Activated CD4-positive, alpha-beta memory T cell treated with anti-CD3 and anti-CD28 coated beads, Interleukin-2, amount 10 ng/mL, durations not matched to agents 7 days and 5 days (primary cell): ENCODE measurements at regions not wholly inside any gene's neighbourhood (a gene's known extent, or its start where the extent isn't known, plus 50 kb on each side); places are given as distances from the start of the nearest gene placed in this dataset.
"Not testable (repeated sequence)": the region's sequence is repeated elsewhere in the genome, so short reads cannot be mapped to it uniquely, and the experiment has no call there.

Experiments
- CTCF ChIA-PET: fragments of 350-600 bp; sonication (Branson Sonifier 250); formaldehyde crosslinking; loops from one replicate; lab custom pipeline; 2021; ENCODE audit warnings: antibody characterized with exemption, inconsistent platforms; lab: Charles Lee
- POLR2A ChIA-PET: fragments of 350-600 bp; sonication (Branson Sonifier 250); formaldehyde crosslinking; loops from one replicate; lab custom pipeline; 2021; ENCODE audit warnings: antibody characterized with exemption; lab: Charles Lee
- DNase-seq: peaks from one replicate; pipeline ENCODE4 v3.0.0-alpha.2; 2020
- H3K27ac Mint-ChIP-seq: one replicate; pipeline ENCODE4 v1.8.0; 2021; ENCODE audit warnings: mild to moderate bottlenecking, mixed read lengths
- H3K27me3 Mint-ChIP-seq: one replicate; pipeline ENCODE4 v1.8.0; 2021; ENCODE audit warnings: mixed read lengths
- H3K36me3 Mint-ChIP-seq: one replicate; pipeline ENCODE4 v1.8.0; 2021; ENCODE audit warnings: low read depth, mixed read lengths
- H3K4me1 Mint-ChIP-seq: one replicate; pipeline ENCODE4 v1.8.0; 2021; ENCODE audit warnings: mixed read lengths
- H3K4me3 Mint-ChIP-seq: one replicate; pipeline ENCODE4 v1.8.0; 2021; ENCODE audit warnings: mild to moderate bottlenecking, mixed read lengths
- H3K9me3 Mint-ChIP-seq: one replicate; pipeline ENCODE4 v1.8.0; 2021; ENCODE audit warnings: mixed read lengths

- ChIA-PET POLR2A (no interaction called here), CTCF (no interaction called here)
- Mint-ChIP-seq H3K4me3 (no peak overlapping the region), H3K27ac (no peak overlapping the region), H3K27me3 (no peaks in the 10 kb centered on the region), H3K36me3 (no peaks in the 10 kb centered on the region), H3K9me3 (peaks cover 61% of the 10 kb centered on the region), H3K4me1 (no peaks in the 10 kb centered on the region)
- no peak for DNase-seq
Measured at GRCh38 chr19:27714857-27715256, 1498.1 kb downstream of the UQCRFS1 start.

DNA sequence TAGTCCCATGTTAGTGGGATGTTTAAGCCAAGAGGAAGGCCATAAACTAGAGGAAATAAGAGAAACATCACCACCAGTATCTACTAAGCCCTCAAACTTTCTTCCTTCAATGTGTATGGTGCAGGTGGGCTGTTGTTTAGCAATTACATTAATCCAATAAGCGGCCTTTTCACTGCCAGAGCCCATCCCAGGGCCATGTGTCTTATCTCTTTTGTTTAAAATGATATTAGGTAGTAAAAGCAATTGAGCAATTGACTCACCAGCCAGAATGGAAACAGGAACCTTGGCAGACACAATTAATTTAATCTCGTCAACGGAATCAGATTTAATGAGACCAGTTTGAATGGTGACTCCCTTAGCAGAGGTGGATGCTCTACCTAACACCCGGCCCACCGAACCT is 1503.5 kb downstream of the UQCRFS1 start:
- ChIA-PET CTCF (no interaction called here), POLR2A (no interaction called here)
- Mint-ChIP-seq H3K4me1 (no peaks in the 10 kb centered on the region), H3K27ac (no peak overlapping the region), H3K9me3 (peaks cover 47% of the 10 kb centered on the region), H3K4me3 (no peak overlapping the region), H3K27me3 (no peaks in the 10 kb centered on the region), H3K36me3 (no peaks in the 10 kb centered on the region)
- DNase-seq, result no peak

DNA sequence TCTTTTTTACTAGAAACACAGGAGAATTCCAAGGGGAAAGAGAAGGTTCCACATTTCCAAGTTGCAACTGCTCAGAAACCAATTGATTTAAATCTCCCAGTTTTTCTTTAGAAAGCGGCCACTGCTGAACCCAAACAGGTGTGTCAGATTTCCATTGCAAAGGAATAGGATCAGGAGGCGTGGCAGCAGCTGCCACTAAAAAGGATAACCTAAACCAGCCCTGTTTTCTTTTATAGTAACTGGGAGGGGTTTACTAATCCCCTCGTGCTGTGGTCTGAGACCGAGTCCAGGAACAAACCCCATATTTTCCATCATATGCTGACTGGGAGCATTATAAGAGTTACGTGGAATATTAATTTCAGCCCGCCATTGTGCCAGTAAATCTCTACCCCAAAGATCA is 1504.0 kb downstream of the UQCRFS1 start:
- H3K4me1 Mint-ChIP-seq, H3K27ac Mint-ChIP-seq, CTCF ChIA-PET, POLR2A ChIA-PET, H3K36me3 Mint-ChIP-seq, H3K27me3 Mint-ChIP-seq, H3K4me3 Mint-ChIP-seq, DNase-seq: not testable (repeated sequence)
- H3K9me3 Mint-ChIP-seq, result peaks cover 49% of the 10 kb centered on the region

DNA sequence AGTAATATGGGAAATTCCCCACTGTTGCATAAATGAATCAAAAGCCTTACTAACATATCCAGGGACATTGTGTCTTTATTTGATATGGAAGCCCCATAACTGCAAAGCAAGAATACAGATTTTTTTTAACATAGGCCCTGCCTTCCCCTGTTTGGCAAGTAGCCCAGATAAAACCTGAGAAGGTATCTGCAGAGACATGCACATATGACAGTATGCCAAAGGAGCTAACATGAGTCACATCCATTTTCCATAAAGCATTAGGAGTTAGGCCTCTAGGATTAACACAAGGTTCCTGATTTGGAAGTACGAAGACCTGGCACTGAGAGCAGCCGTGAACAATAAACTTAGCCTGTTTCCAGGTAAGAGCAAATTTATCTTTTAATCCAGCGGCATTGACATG is 1505.9 kb downstream of the UQCRFS1 start:
- CTCF ChIA-PET, H3K36me3 Mint-ChIP-seq, H3K27ac Mint-ChIP-seq, H3K27me3 Mint-ChIP-seq, DNase-seq, H3K4me3 Mint-ChIP-seq, H3K4me1 Mint-ChIP-seq, POLR2A ChIA-PET: not testable (repeated sequence)
- peaks cover 35% of the 10 kb centered on the region for H3K9me3 Mint-ChIP-seq

- H3K4me1 Mint-ChIP-seq, result no peaks in the 10 kb centered on the region
- no peak overlapping the region for H3K27ac Mint-ChIP-seq
- no peaks in the 10 kb centered on the region for H3K27me3 Mint-ChIP-seq
- H3K9me3 Mint-ChIP-seq, result peaks cover 25% of the 10 kb centered on the region
- no peak for DNase-seq
- no peaks in the 10 kb centered on the region for H3K36me3 Mint-ChIP-seq
- no peak overlapping the region for H3K4me3 Mint-ChIP-seq
- ChIA-PET POLR2A (no interaction called here), CTCF (no interaction called here)
Measured at GRCh38 chr19:27705896-27706295, 1507.1 kb downstream of the UQCRFS1 start.

- Mint-ChIP-seq H3K4me3 (no peak overlapping the region), H3K27ac (no peak overlapping the region), H3K9me3 (peaks cover 54% of the 10 kb centered on the region)
Measured at GRCh38 chr19:27694361-27695055, 1518.4 kb downstream of the UQCRFS1 start.

GRCh38 chr19:27691991-27692390 is 1521.0 kb downstream of the UQCRFS1 start:
- no peaks in the 10 kb centered on the region for H3K4me1 Mint-ChIP-seq
- no peaks in the 10 kb centered on the region for H3K36me3 Mint-ChIP-seq
- DNase-seq, result no peak
- H3K9me3 Mint-ChIP-seq, result peaks cover 43% of the 10 kb centered on the region
- H3K4me3 Mint-ChIP-seq, result no peak overlapping the region
- ChIA-PET POLR2A (no interaction called here), CTCF (no interaction called here)
- no peaks in the 10 kb centered on the region for H3K27me3 Mint-ChIP-seq
- no peak overlapping the region for H3K27ac Mint-ChIP-seq

More at GRCh38 chr19:27694361-27695055, 1518.4 kb downstream of the UQCRFS1 start:
- Mint-ChIP-seq H3K36me3 (no peaks in the 10 kb centered on the region), H3K27me3 (no peaks in the 10 kb centered on the region), H3K4me1 (no peaks in the 10 kb centered on the region)
- CTCF ChIA-PET, result no interaction called here
- POLR2A ChIA-PET, result no interaction called here
- no peak for DNase-seq

DNA sequence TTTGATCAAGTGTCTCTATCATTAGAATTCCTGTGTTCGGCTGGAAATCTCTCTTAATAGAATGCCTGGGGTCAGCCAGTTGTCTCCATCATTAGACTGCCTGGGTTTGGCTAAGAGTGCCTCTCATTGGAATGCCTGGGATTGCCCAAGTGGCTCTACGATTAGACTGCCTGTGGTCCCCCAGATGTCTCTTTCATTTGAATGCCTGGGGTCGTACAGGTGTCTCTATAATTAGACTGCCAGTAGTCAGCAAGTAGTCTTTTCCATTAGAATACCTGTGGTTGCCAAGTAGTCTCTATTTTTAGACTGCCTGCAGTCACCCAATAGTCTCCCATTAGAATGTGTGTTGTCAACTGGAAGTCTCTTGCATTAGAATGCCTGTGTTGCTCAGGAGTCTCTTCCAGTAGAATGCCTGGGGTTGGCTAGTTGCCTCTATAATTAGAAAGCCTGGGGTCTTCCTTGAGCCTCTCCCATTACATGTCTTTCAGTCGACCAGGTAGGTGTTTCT is 1523.2 kb downstream of the UQCRFS1 start:
- H3K4me1 Mint-ChIP-seq, result no peaks in the 10 kb centered on the region
- H3K4me3 Mint-ChIP-seq, result no peak overlapping the region
- H3K9me3 Mint-ChIP-seq, result peaks cover 35% of the 10 kb centered on the region
- POLR2A ChIA-PET, result no interaction called here
- CTCF ChIA-PET, result no interaction called here
- H3K36me3 Mint-ChIP-seq, result no peaks in the 10 kb centered on the region
- no peak overlapping the region for H3K27ac Mint-ChIP-seq
- no peaks in the 10 kb centered on the region for H3K27me3 Mint-ChIP-seq
- no peak for DNase-seq

DNA sequence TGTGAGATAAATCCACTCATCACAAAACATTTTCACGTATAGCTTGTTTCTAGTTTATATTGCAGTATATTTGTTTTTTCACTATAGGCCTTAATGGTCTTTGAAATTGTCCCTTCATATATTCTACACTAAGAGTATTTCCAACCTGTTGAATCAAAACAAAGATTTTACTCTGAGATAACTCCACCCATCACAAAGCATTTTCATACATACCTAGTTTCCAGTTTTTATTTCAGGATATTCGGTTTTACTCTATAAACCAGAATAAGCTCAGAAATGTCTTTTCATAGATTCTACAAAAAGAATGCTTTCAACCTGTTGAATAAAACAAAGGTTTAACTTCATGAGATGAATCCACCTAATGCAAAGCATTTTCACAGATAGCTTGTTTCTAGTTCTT is 1528.7 kb downstream of the UQCRFS1 start:
- Mint-ChIP-seq H3K36me3 (no peaks in the 10 kb centered on the region), H3K27ac (no peak overlapping the region), H3K9me3 (peaks cover 12% of the 10 kb centered on the region), H3K4me1 (no peaks in the 10 kb centered on the region), H3K4me3 (no peak overlapping the region), H3K27me3 (no peaks in the 10 kb centered on the region)
- ChIA-PET POLR2A (no interaction called here), CTCF (no interaction called here)
- no peak for DNase-seq

DNA sequence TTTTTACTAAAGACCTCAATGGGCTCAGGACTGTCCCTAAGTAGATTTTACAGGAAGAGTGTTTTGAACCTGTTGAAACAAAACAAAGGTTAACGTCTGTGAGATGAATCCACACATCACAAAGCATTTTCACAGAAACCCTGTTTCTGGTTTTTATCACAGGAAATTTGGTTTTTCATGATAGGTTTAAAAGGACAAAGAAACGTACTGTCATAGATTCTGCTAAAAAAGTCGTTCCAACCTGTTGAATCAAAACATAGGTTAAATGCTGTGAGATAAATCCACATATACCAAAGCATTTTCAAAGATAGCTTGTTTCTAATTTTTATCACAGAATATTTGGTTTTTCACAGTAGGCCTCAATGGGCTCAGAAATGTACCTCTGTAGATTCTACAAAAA is 1531.0 kb downstream of the UQCRFS1 start:
- H3K27ac Mint-ChIP-seq, result no peak overlapping the region
- DNase-seq, result no peak
- no peaks in the 10 kb centered on the region for H3K36me3 Mint-ChIP-seq
- peaks cover 29% of the 10 kb centered on the region for H3K9me3 Mint-ChIP-seq
- CTCF ChIA-PET, result no interaction called here
- H3K4me3 Mint-ChIP-seq, result no peak overlapping the region
- no peaks in the 10 kb centered on the region for H3K4me1 Mint-ChIP-seq
- POLR2A ChIA-PET, result no interaction called here
- no peaks in the 10 kb centered on the region for H3K27me3 Mint-ChIP-seq

- Mint-ChIP-seq H3K27me3 (no peaks in the 10 kb centered on the region), H3K27ac (no peak overlapping the region), H3K9me3 (peaks cover 43% of the 10 kb centered on the region), H3K4me1 (no peaks in the 10 kb centered on the region), H3K36me3 (no peaks in the 10 kb centered on the region), H3K4me3 (no peak overlapping the region)
- no peak for DNase-seq
- ChIA-PET CTCF (no interaction called here), POLR2A (no interaction called here)
Measured at GRCh38 chr19:27679905-27680304, 1533.0 kb downstream of the UQCRFS1 start.

GRCh38 chr19:27679399-27679798 is 1533.6 kb downstream of the UQCRFS1 start:
- DNase-seq, result no peak
- Mint-ChIP-seq H3K4me1 (no peaks in the 10 kb centered on the region), H3K27me3 (no peaks in the 10 kb centered on the region), H3K36me3 (no peaks in the 10 kb centered on the region), H3K9me3 (peaks cover 39% of the 10 kb centered on the region), H3K4me3 (no peak overlapping the region), H3K27ac (no peak overlapping the region)
- CTCF ChIA-PET, result no interaction called here
- POLR2A ChIA-PET, result no interaction called here

DNA sequence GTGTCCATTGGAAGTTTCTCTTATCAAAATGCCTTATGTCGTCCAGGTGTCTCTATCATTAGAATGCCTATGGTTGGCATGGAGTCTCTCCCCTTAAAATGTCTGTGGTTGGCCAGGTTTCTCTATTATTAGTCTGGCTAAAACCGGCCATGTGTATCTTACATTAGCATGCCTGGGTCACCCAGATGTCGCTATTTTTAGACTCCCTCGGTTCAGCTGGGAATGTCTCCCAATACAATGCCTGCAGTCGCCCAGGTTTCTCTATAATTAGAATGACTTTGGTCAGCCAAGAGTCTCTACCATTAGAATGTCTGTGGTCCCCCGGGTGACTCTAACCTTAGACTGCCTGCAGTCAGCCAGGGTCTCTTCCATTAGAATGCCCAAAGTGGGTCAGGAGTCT is 1536.1 kb downstream of the UQCRFS1 start:
- no peaks in the 10 kb centered on the region for H3K4me1 Mint-ChIP-seq
- DNase-seq, result no peak
- H3K27ac Mint-ChIP-seq, result no peak overlapping the region
- peaks cover 57% of the 10 kb centered on the region for H3K9me3 Mint-ChIP-seq
- H3K27me3 Mint-ChIP-seq, result no peaks in the 10 kb centered on the region
- ChIA-PET CTCF (no interaction called here), POLR2A (no interaction called here)
- no peak overlapping the region for H3K4me3 Mint-ChIP-seq
- H3K36me3 Mint-ChIP-seq, result no peaks in the 10 kb centered on the region

- Mint-ChIP-seq H3K36me3 (no peaks in the 10 kb centered on the region), H3K4me1 (no peaks in the 10 kb centered on the region), H3K4me3 (no peak overlapping the region), H3K27ac (no peak overlapping the region), H3K27me3 (no peaks in the 10 kb centered on the region), H3K9me3 (peaks cover 58% of the 10 kb centered on the region)
- no peak for DNase-seq
- POLR2A ChIA-PET, result no interaction called here
- CTCF ChIA-PET, result no interaction called here
Measured at GRCh38 chr19:27676334-27676733, 1536.6 kb downstream of the UQCRFS1 start.
